NK-92 (cell line): ENCODE measurements at regions not wholly inside any gene's neighbourhood (a gene's known extent, or its start where the extent isn't known, plus 50 kb on each side); places are given as distances from the start of the nearest gene placed in this dataset.
"Not testable (repeated sequence)": the region's sequence is repeated elsewhere in the genome, so short reads cannot be mapped to it uniquely, and the experiment has no call there.

Experiments
- DNase-seq: peaks from one replicate; lab custom pipeline; 2025; ENCODE audit not compliant: unreplicated experiment; lab: John Stamatoyannopoulos, UW

GRCh38 chr6:4677011-4677750, 99.0 kb upstream of the CDYL start:
- no peak for DNase-seq

GRCh38 chr6:4676016-4676415, 100.2 kb upstream of the CDYL start:
- no peak for DNase-seq

- no peak for DNase-seq
Observed at GRCh38 chr6:4675121-4675520, 101.1 kb upstream of the CDYL start.

- no peak for DNase-seq
Observed at GRCh38 chr6:4673861-4674260, 102.3 kb upstream of the CDYL start.

- DNase-seq: no peak
Observed at GRCh38 chr6:4672772-4673171, 103.4 kb upstream of the CDYL start.

- DNase-seq: no peak
Observed at GRCh38 chr6:4671587-4672115, 104.6 kb upstream of the CDYL start.

- DNase-seq: no peak
Observed at GRCh38 chr6:4670824-4671409, 105.3 kb upstream of the CDYL start.

GRCh38 chr6:4670290-4670689, 105.9 kb upstream of the CDYL start:
- no peak for DNase-seq

- no peak for DNase-seq
Observed at GRCh38 chr6:4668271-4669179, 107.7 kb upstream of the CDYL start.

- DNase-seq: no peak
Observed at GRCh38 chr6:4667591-4667990, 108.6 kb upstream of the CDYL start.

- no peak for DNase-seq
Observed at GRCh38 chr6:4666886-4667513, 109.2 kb upstream of the CDYL start.

GRCh38 chr6:4665489-4666417, 110.5 kb upstream of the CDYL start:
- DNase-seq: no peak

GRCh38 chr6:4664911-4665310, 111.3 kb upstream of the CDYL start:
- no peak for DNase-seq

GRCh38 chr6:4664117-4664626, 112.0 kb upstream of the CDYL start:
- no peak for DNase-seq

GRCh38 chr6:4662886-4663285, 113.3 kb upstream of the CDYL start:
- DNase-seq: no peak

- DNase-seq: no peak
Observed at GRCh38 chr6:4661391-4661790, 114.8 kb upstream of the CDYL start.

GRCh38 chr6:4660377-4661321, 115.6 kb upstream of the CDYL start:
- no peak for DNase-seq

GRCh38 chr6:4659719-4660118, 116.5 kb upstream of the CDYL start:
- DNase-seq: not testable (repeated sequence)

GRCh38 chr6:4658486-4658885, 117.7 kb upstream of the CDYL start:
- DNase-seq: no peak
